Loucy (cell line): ENCODE measurements at regions not wholly inside any gene's neighbourhood (a gene's known extent, or its start where the extent isn't known, plus 50 kb on each side); places are given as distances from the start of the nearest gene placed in this dataset.
"Not testable (repeated sequence)": the region's sequence is repeated elsewhere in the genome, so short reads cannot be mapped to it uniquely, and the experiment has no call there.

ENCODE experiments used
- H2AFZ ChIP-seq: fragments of 200-600 bp; sonication (generic); 2 replicates; pipeline ENCODE4 v1.6.0; 2016; ENCODE audit warnings: antibody characterized with exemption, mild to moderate bottlenecking, low read length, moderate library complexity
- H3F3A ChIP-seq: fragments of 200-600 bp; 2 replicates; pipeline ENCODE4 v1.6.0; 2016; ENCODE audit warnings: antibody characterized with exemption, low read depth, mild to moderate bottlenecking
- H3K27me3 ChIP-seq: fragments of 200-600 bp; sonication (generic); 2 replicates; pipeline ENCODE4 v1.6.1; 2014; ENCODE audit warnings: low read length, mild to moderate bottlenecking; ENCODE audit not compliant: insufficient read depth, poor library complexity, severe bottlenecking
- H3K36me3 ChIP-seq: fragments of 200-600 bp; sonication (generic); 2 replicates; pipeline ENCODE4 v1.6.1; 2016; ENCODE audit warnings: low read length; ENCODE audit not compliant: insufficient read depth
- H3K4me1 ChIP-seq: fragments of 200-600 bp; sonication (generic); 2 replicates; pipeline ENCODE4 v1.5.1; 2014; ENCODE audit warnings: low read length, mild to moderate bottlenecking; ENCODE audit not compliant: insufficient read depth, poor library complexity, severe bottlenecking
- H3K4me2 ChIP-seq: fragments of 200-600 bp; sonication (generic); 2 replicates; pipeline ENCODE4 v1.6.0; 2014; ENCODE audit warnings: antibody characterized with exemption, low read length, low read depth, mild to moderate bottlenecking; ENCODE audit not compliant: poor library complexity, severe bottlenecking
- H3K4me3 ChIP-seq: fragments of 200-600 bp; sonication (generic); 2 replicates; pipeline ENCODE4 v1.5.1; 2014; ENCODE audit warnings: low read length, mild to moderate bottlenecking, mixed read lengths; ENCODE audit not compliant: poor library complexity, severe bottlenecking
- H3K79me2 ChIP-seq: fragments of 200-600 bp; sonication (generic); 2 replicates; pipeline ENCODE4 v1.6.1; 2014; ENCODE audit warnings: low read length; ENCODE audit not compliant: insufficient read depth
- H3K9ac ChIP-seq: fragments of 200-600 bp; sonication (generic); 2 replicates; pipeline ENCODE4 v1.6.0; 2014; ENCODE audit warnings: mild to moderate bottlenecking, low read depth, low read length, moderate library complexity; ENCODE audit not compliant: poor library complexity, severe bottlenecking
- H3K9me2 ChIP-seq: fragments of 200-600 bp; sonication (generic); replicated peaks from 2 replicates; pipeline ENCODE4 v1.6.1; 2016; ENCODE audit warnings: low read depth, low read length, mixed read lengths
- H3K9me3 ChIP-seq: fragments of 200-600 bp; sonication (generic); 2 replicates; pipeline ENCODE4 v1.6.1; 2014; ENCODE audit warnings: mild to moderate bottlenecking, antibody characterized with exemption, low read length, low read depth; ENCODE audit not compliant: insufficient read depth
- H4K20me1 ChIP-seq: fragments of 200-600 bp; sonication (generic); 2 replicates; pipeline ENCODE4 v1.6.0; 2014; ENCODE audit warnings: antibody characterized with exemption, low read length, mild to moderate bottlenecking; ENCODE audit not compliant: insufficient read depth, poor library complexity, severe bottlenecking

GRCh38 chr7:76839879-76840278 lies 192.3 kb downstream of the SPDYE17 start:
- not testable (repeated sequence) for H3K79me2 ChIP-seq, H3K9ac ChIP-seq, H3K36me3 ChIP-seq, H3K27me3 ChIP-seq, H3F3A ChIP-seq, H3K9me3 ChIP-seq, H3K9me2 ChIP-seq, H2AFZ ChIP-seq, H4K20me1 ChIP-seq, H3K4me1 ChIP-seq, H3K4me3 ChIP-seq, H3K4me2 ChIP-seq

- not testable (repeated sequence) for H3F3A ChIP-seq, H3K4me2 ChIP-seq, H3K36me3 ChIP-seq
Observed at GRCh38 chr7:76839214-76839613, 192.9 kb downstream of the SPDYE17 start.

GRCh38 chr7:76838357-76838756 lies 193.8 kb downstream of the SPDYE17 start:
- H2AFZ ChIP-seq, H3K36me3 ChIP-seq, H3K79me2 ChIP-seq, H3K4me1 ChIP-seq, H4K20me1 ChIP-seq, H3K27me3 ChIP-seq, H3K9ac ChIP-seq, H3K4me2 ChIP-seq, H3K9me2 ChIP-seq, H3K9me3 ChIP-seq, H3F3A ChIP-seq, H3K4me3 ChIP-seq: not testable (repeated sequence)

More at GRCh38 chr7:76839214-76839613, 192.9 kb downstream of the SPDYE17 start:
- not testable (repeated sequence) for H3K9ac ChIP-seq, H3K27me3 ChIP-seq, H3K79me2 ChIP-seq, H3K4me1 ChIP-seq, H3K4me3 ChIP-seq, H3K9me2 ChIP-seq, H3K9me3 ChIP-seq, H2AFZ ChIP-seq, H4K20me1 ChIP-seq

GRCh38 chr7:76829233-76829632 lies 202.2 kb upstream of the POMZP3 start:
- not testable (repeated sequence) for H3F3A ChIP-seq, H3K9me3 ChIP-seq, H3K9ac ChIP-seq, H2AFZ ChIP-seq, H3K9me2 ChIP-seq, H3K36me3 ChIP-seq, H3K79me2 ChIP-seq, H3K4me2 ChIP-seq, H3K27me3 ChIP-seq, H3K4me1 ChIP-seq, H3K4me3 ChIP-seq, H4K20me1 ChIP-seq

GRCh38 chr7:76826181-76826580 lies 199.1 kb upstream of the POMZP3 start:
- H3K4me2 ChIP-seq, H3K9me3 ChIP-seq, H3K79me2 ChIP-seq, H3K9ac ChIP-seq, H2AFZ ChIP-seq, H3K9me2 ChIP-seq, H3K4me1 ChIP-seq, H3F3A ChIP-seq, H3K4me3 ChIP-seq, H4K20me1 ChIP-seq, H3K36me3 ChIP-seq, H3K27me3 ChIP-seq: not testable (repeated sequence)

GRCh38 chr7:76809856-76810255 lies 182.8 kb upstream of the POMZP3 start:
- H3K4me1 ChIP-seq, H3K4me3 ChIP-seq, H3K36me3 ChIP-seq, H3F3A ChIP-seq, H3K9me3 ChIP-seq, H3K9me2 ChIP-seq, H3K4me2 ChIP-seq, H3K9ac ChIP-seq, H3K27me3 ChIP-seq, H4K20me1 ChIP-seq, H2AFZ ChIP-seq, H3K79me2 ChIP-seq: not testable (repeated sequence)

- not testable (repeated sequence) for H3K9me3 ChIP-seq, H2AFZ ChIP-seq, H3K9ac ChIP-seq, H3K27me3 ChIP-seq, H3K36me3 ChIP-seq, H3K4me1 ChIP-seq, H3K79me2 ChIP-seq, H3K4me3 ChIP-seq, H3K9me2 ChIP-seq, H3F3A ChIP-seq, H3K4me2 ChIP-seq, H4K20me1 ChIP-seq
Observed at GRCh38 chr7:76807588-76808100, 180.6 kb upstream of the POMZP3 start.

GRCh38 chr7:76806460-76806859 lies 179.4 kb upstream of the POMZP3 start:
- not testable (repeated sequence) for H3K27me3 ChIP-seq, H2AFZ ChIP-seq, H3K9me2 ChIP-seq, H3K9ac ChIP-seq, H3F3A ChIP-seq, H4K20me1 ChIP-seq, H3K4me3 ChIP-seq, H3K4me1 ChIP-seq, H3K9me3 ChIP-seq, H3K4me2 ChIP-seq, H3K36me3 ChIP-seq, H3K79me2 ChIP-seq
